HG02870 (cell line): ENCODE measurements at regions not wholly inside any gene's neighbourhood (a gene's known extent, or its start where the extent isn't known, plus 50 kb on each side); places are given as distances from the start of the nearest gene placed in this dataset.
"Not testable (repeated sequence)": the region's sequence is repeated elsewhere in the genome, so short reads cannot be mapped to it uniquely, and the experiment has no call there.

Experiments used
- ATAC-seq: cut with Tn5 transposase; IDR thresholded peaks from one replicate; pipeline ENCODE4 v1.9.1; 2021; ENCODE audit warnings: mild to moderate bottlenecking, moderate library complexity; ENCODE audit not compliant: unreplicated experiment

DNA sequence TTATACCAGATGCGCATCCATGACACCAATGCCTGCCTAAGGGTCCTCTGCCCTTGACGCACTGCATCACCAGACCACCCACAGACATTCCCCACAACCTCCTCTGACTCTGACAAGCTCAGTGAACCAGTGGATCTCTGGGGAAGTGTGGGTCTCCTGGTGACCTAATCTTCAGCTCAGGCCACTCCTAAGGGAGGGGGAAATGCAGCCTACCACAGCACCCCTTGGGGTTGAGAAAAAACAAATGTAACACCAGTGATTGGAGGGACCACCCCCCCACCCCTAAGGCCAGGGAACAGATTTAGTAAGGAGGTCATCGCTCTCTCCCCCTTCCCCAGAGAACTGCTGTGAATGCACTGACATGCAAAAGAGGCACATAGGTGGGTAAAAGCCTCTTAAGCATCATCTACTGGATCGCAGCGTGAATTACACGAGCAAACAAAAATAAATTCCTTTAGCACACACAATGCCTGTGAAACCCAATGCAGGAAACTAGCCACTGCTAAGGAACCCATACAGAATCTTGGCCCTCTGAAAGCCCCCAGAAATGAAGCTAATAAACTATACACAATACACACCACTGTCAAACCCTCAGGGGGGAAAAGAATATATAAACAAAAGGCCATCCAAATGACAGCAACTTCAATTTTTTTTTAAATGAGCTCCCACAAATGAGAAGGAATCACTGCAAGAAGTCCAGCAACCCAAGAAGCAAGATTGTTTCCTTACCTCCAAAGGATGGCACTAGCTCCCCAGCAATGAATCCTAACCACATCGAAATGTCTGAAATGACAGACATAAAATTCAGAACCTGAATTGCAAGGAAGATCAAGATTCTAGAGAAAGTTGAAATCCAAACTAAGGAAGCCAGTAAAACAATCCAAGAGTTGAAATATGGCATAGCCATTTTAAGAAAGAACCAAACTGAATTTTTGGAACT is 513.7 kb upstream of the PTGER4 start:
- no peak for ATAC-seq

DNA sequence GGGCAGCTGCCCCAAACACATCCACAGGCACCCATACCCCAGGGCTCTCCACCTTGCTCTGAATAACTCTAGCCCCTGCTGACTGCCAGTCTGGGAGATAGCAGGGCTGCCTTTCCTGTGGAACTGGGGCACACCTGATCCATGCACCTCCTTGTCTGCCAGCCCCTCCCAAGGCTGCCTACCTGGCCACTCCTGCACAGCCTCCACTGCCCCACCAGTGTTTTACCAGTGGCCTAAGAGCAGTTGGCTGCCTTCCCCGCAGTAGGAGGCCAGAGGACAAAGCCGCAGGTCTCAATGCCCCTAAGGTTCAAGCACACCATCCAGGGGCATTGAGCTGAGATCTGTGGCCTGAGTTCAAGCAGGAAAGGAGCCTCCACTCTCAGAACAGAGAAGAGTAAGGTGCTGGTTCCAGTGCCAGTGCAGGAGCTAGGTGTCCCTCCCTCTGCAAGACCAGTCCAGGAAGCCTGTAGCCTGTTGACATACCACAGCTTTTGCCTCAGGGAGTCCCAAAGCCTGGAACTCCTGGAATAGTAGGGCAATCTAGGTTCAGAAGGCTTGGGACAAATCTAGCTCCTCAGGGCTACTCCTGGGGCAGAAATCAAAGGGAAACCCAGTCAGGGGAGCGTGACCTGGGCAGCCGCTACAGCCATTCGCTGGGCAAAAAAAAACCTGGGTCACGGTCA is 514.5 kb upstream of the PTGER4 start:
- ATAC-seq = no peak

- ATAC-seq = no peak
Measured at GRCh38 chr5:40160435-40160834, 519.3 kb upstream of the PTGER4 start.

- no peak for ATAC-seq
Measured at GRCh38 chr5:40154194-40154593, 525.5 kb upstream of the PTGER4 start.

- no peak for ATAC-seq
Measured at GRCh38 chr5:40150896-40151295, 528.8 kb upstream of the PTGER4 start.

- ATAC-seq = no peak
Measured at GRCh38 chr5:40141896-40142295, 537.8 kb upstream of the PTGER4 start.

- ATAC-seq = no peak
Measured at GRCh38 chr5:40141418-40141817, 538.3 kb upstream of the PTGER4 start.

DNA sequence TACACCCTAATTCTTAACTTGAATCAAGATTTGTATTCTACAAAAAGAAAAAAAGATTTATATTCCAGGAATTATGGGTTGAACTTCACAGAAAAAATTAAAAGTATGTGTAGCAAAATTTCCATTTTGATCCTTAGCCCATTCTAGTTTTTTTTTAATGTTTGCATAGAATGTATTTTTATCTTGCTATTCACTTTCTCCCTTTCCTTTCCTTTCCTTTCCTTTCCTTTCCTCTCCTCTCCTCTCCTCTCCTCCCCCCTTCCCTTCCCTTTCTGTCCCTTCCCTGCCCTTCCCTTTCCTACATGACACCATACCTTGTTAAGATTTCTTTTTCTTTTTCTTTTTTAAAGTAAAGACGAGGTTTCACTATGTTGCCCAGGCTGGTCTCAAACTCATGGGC is 542.5 kb upstream of the PTGER4 start:
- ATAC-seq = no peak

DNA sequence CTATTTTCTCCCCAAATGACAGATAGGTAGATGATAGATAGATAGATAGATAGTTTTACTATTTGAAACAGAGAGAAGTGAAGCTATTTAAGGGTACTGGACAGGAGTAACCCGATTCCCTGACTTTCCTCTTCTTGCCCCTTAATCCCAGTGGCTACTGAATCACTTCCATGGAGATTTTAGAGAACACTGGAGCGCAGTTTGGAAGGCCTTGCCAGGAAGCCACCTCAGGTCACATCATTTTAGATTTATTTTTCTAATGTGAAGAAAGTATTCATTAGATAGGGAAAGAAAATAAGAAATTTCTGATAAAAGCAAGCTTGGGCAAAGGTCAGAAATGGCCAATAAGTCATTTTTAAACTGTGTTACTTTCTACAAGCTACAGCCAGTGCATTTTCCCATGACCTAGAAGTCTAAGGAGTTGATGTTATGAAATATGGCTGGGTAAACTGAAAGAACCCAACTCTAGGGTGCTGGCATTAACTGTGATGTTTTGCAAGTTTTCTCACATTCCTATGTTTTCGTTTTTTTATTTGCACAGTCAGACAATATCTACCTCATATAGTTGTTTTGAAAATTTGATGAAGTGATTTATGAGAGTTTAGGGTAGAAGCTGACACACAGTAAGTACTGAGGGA is 544.7 kb upstream of the PTGER4 start:
- no peak for ATAC-seq

DNA sequence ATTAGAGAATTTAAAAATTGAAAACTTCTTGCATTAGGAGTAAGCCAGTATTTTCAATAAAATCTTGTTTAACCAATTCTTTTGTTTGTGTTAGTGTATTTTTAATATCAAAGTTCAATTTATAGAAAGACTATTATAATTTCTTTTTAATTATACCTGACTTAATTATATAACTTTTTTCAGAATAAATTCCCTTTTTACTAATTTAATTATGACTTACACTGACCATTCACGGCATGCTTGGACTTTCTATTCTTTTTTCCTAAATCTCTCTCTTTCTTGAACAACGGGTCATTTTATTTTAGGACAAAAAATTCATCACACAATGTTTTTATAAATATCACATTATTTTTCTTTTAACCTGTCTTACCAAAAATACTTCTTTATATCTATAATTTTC is 555.3 kb upstream of the PTGER4 start:
- ATAC-seq = no peak

- no peak for ATAC-seq
Measured at GRCh38 chr5:40121236-40121635, 558.5 kb upstream of the PTGER4 start.

DNA sequence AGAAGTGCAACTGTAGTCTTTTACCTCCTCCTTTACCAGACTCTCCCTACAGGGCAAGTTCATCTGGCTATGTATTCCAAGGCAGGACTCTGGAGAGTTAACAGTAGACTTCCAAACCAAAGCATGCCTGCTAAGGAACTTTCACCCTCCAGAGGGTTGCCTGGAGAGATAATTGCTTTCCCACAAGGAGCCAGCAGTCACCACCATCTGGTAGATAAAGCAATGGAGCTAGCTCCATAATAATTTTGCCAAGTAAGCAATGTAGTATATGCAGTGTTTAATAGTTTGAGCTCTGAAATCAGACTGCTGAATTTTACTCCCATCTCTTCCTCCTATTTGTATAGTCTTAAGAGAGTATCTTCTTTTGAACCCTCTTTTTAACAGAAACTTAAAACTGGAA is 566.8 kb upstream of the PTGER4 start:
- ATAC-seq = no peak

- not testable (repeated sequence) for ATAC-seq
Measured at GRCh38 chr5:40111036-40111435, 568.7 kb upstream of the PTGER4 start.

DNA sequence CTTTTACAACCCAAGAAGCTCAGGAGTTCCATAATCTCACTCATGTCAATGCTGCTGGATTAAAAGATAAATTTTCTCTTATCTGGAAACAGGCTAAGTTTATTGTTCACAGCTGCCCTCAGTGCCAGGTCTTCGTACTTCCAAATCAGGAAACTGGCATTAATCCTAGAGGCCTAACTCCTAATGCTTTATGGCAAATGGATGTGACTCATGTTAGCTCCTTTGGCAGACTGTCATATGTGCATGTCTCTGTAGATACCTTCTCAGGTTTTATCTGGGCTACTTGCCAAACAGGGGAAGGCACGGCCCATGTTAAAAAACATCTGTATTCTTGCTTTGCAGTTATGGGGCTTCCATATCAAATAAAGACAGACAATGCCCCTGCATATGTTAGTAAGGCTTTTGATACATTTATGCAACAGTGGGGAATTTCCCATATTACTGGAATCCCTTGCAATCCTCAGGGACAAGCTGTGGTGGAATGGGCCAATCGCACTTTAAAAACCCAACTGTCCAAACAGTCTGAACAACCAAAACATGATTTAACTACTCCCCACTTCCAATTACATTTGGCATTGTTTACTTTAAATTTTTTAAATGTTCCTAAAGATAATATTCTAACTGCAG is 570.8 kb upstream of the PTGER4 start:
- ATAC-seq = not testable (repeated sequence)

DNA sequence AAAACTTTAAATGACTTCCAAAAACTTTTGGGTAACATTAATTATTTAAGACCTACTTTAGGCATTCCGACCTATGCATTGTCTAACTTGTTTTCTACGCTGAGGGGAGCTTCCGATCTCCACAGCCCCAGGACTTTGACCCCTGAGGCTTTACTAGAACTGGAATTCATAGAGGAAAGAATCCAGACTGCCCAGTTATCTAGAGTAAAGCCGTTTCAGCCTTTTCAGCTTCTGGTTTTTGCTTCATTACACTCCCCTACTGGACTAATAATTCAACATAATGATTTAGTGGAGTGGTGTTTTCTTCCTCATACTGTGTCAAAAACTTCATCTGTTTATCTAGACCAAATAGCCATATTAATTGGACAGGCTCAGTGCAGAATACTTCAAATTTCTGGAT is 571.9 kb upstream of the PTGER4 start:
- not testable (repeated sequence) for ATAC-seq

DNA sequence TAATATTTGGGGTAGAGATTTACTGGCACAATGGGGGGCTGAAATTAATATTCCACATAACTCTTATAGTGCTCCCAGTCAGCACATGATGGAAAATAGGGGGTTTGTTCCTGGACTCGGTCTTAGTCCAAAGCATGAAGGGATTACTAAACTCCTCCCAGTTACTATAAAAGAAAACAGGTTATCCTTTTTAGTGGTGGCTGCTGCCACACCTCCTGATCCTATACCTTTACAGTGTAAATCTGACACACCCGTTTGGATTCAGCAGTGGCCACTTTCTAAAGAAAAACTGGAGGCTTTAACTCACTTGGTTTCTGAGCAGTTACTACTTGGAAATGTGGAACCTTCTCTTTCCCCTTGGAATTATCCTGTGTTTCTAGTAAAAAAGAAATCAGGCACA is 572.9 kb upstream of the PTGER4 start:
- no peak for ATAC-seq

GRCh38 chr5:40098313-40098712 is 581.4 kb upstream of the PTGER4 start:
- no peak for ATAC-seq

DNA sequence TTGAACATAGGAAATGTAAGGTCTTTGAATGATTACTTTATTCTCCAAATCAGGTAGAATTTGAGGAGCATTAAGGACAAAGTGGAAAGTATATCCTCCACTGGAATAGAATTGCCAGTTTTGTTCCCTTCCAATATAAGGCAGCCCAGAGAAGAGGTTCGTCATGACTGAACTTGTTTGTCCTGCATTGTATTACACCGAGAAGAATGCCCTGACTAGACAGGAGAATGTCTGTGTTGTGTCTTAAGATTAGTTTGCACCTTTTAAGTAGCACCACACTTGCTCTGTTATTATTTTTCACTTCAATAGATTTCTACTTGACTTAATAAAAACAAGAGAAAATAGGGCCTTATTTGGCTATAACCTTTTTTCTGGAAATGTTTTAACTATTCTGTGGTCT is 586.2 kb upstream of the PTGER4 start:
- no peak for ATAC-seq

DNA sequence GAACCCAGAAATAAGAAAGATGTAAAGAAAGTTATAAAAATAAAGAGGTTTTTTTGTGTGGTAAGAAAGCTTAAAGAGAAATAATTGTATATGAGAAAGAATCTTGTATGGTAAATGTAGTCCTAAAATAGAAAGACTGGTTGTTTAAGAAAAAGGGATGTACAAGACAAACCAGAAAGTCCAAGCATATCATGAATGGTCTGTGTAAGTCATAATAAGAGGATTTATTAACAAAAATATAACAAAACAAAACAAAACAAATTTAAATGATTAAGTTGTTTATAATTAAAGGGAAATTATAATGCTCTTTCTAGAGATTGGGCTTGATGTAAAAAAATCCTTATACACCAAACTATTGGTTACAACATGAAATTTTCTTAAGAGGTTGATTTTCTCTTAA is 590.4 kb upstream of the PTGER4 start:
- ATAC-seq = no peak

DNA sequence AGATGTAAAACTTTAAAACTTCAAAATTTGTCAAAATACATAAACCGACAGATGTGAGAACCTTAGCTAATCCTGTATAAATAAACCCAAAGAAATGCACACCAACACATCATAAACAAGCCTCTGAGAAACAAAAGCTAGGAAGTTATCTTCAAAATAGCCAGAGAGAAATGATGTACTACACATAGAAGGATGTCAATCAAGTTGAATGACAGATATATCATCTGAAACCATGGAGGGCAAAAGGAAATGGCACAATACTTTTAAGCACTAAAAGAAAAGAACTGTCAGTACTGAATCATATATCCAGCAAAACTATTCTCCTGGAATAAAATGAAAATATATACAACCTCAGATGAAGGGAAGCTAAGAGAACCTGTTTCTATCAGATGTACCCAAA is 595.1 kb upstream of the PTGER4 start:
- no peak for ATAC-seq

- ATAC-seq = no peak
Measured at GRCh38 chr5:40082313-40082712, 597.4 kb upstream of the PTGER4 start.
